Loucy (cell line): ENCODE measurements at regions not wholly inside any gene's neighbourhood (a gene's known extent, or its start where the extent isn't known, plus 50 kb on each side); places are given as distances from the start of the nearest gene placed in this dataset.

Experiments
- H2AFZ ChIP-seq: fragments of 200-600 bp; sonication (generic); 2 replicates; pipeline ENCODE4 v1.6.0; 2016; ENCODE audit warnings: antibody characterized with exemption, mild to moderate bottlenecking, low read length, moderate library complexity
- H3F3A ChIP-seq: fragments of 200-600 bp; 2 replicates; pipeline ENCODE4 v1.6.0; 2016; ENCODE audit warnings: antibody characterized with exemption, low read depth, mild to moderate bottlenecking
- H3K27me3 ChIP-seq: fragments of 200-600 bp; sonication (generic); 2 replicates; pipeline ENCODE4 v1.6.1; 2014; ENCODE audit warnings: low read length, mild to moderate bottlenecking; ENCODE audit not compliant: insufficient read depth, poor library complexity, severe bottlenecking
- H3K36me3 ChIP-seq: fragments of 200-600 bp; sonication (generic); 2 replicates; pipeline ENCODE4 v1.6.1; 2016; ENCODE audit warnings: low read length; ENCODE audit not compliant: insufficient read depth
- H3K4me1 ChIP-seq: fragments of 200-600 bp; sonication (generic); 2 replicates; pipeline ENCODE4 v1.5.1; 2014; ENCODE audit warnings: low read length, mild to moderate bottlenecking; ENCODE audit not compliant: insufficient read depth, poor library complexity, severe bottlenecking
- H3K4me2 ChIP-seq: fragments of 200-600 bp; sonication (generic); 2 replicates; pipeline ENCODE4 v1.6.0; 2014; ENCODE audit warnings: antibody characterized with exemption, low read length, low read depth, mild to moderate bottlenecking; ENCODE audit not compliant: poor library complexity, severe bottlenecking
- H3K4me3 ChIP-seq: fragments of 200-600 bp; sonication (generic); 2 replicates; pipeline ENCODE4 v1.5.1; 2014; ENCODE audit warnings: low read length, mild to moderate bottlenecking, mixed read lengths; ENCODE audit not compliant: poor library complexity, severe bottlenecking
- H3K79me2 ChIP-seq: fragments of 200-600 bp; sonication (generic); 2 replicates; pipeline ENCODE4 v1.6.1; 2014; ENCODE audit warnings: low read length; ENCODE audit not compliant: insufficient read depth
- H3K9ac ChIP-seq: fragments of 200-600 bp; sonication (generic); 2 replicates; pipeline ENCODE4 v1.6.0; 2014; ENCODE audit warnings: mild to moderate bottlenecking, low read depth, low read length, moderate library complexity; ENCODE audit not compliant: poor library complexity, severe bottlenecking
- H3K9me2 ChIP-seq: fragments of 200-600 bp; sonication (generic); replicated peaks from 2 replicates; pipeline ENCODE4 v1.6.1; 2016; ENCODE audit warnings: low read depth, low read length, mixed read lengths
- H3K9me3 ChIP-seq: fragments of 200-600 bp; sonication (generic); 2 replicates; pipeline ENCODE4 v1.6.1; 2014; ENCODE audit warnings: mild to moderate bottlenecking, antibody characterized with exemption, low read length, low read depth; ENCODE audit not compliant: insufficient read depth
- H4K20me1 ChIP-seq: fragments of 200-600 bp; sonication (generic); 2 replicates; pipeline ENCODE4 v1.6.0; 2014; ENCODE audit warnings: antibody characterized with exemption, low read length, mild to moderate bottlenecking; ENCODE audit not compliant: insufficient read depth, poor library complexity, severe bottlenecking
- CTCF ChIP-seq: fragments of 200-600 bp; sonication (generic); conservative IDR thresholded peaks from 2 replicates; pipeline ENCODE4 v1.5.1; 2014; ENCODE audit warnings: mild to moderate bottlenecking, antibody characterized with exemption, low read length
- EZH2phosphoT487 ChIP-seq: fragments of 200-600 bp; IDR thresholded peaks from 2 replicates; pipeline ENCODE4 v1.6.1; 2018; ENCODE audit warnings: antibody characterized with exemption, mild to moderate bottlenecking, moderate library complexity, borderline replicate concordance

GRCh38 chr6:114940181-114940580 is 597.4 kb upstream of the HS3ST5 start:
- H3K27me3 ChIP-seq: no peaks in the 10 kb centered on the region
- no peak overlapping the region for H2AFZ ChIP-seq
- no peaks in the 10 kb centered on the region for H3K9me3 ChIP-seq
- no peak overlapping the region for H3K9ac ChIP-seq
- no peak overlapping the region for H3K4me3 ChIP-seq
- no peaks in the 10 kb centered on the region for H4K20me1 ChIP-seq
- no peaks in the 10 kb centered on the region for H3K9me2 ChIP-seq
- H3K4me2 ChIP-seq: no peak overlapping the region
- TF ChIP-seq EZH2phosphoT487 (no peak), CTCF (no peak)
- no peaks in the 10 kb centered on the region for H3F3A ChIP-seq
- no peaks in the 10 kb centered on the region for H3K4me1 ChIP-seq
- no peaks in the 10 kb centered on the region for H3K36me3 ChIP-seq
- H3K79me2 ChIP-seq: no peaks in the 10 kb centered on the region

- no peak overlapping the region for H2AFZ ChIP-seq
- H3K9me3 ChIP-seq: no peaks in the 10 kb centered on the region
- H3F3A ChIP-seq: no peaks in the 10 kb centered on the region
- H3K4me1 ChIP-seq: no peaks in the 10 kb centered on the region
- no peaks in the 10 kb centered on the region for H3K79me2 ChIP-seq
- H3K4me2 ChIP-seq: no peak overlapping the region
- no peak overlapping the region for H3K4me3 ChIP-seq
- H4K20me1 ChIP-seq: no peaks in the 10 kb centered on the region
- H3K36me3 ChIP-seq: no peaks in the 10 kb centered on the region
- no peak overlapping the region for H3K9ac ChIP-seq
- TF ChIP-seq CTCF: no peak
- no peak for TF ChIP-seq EZH2phosphoT487
- H3K27me3 ChIP-seq: no peaks in the 10 kb centered on the region
- H3K9me2 ChIP-seq: no peaks in the 10 kb centered on the region
Observed at GRCh38 chr6:114939630-114940029, 596.8 kb upstream of the HS3ST5 start.

- H3K9ac ChIP-seq: no peak overlapping the region
- H4K20me1 ChIP-seq: no peaks in the 10 kb centered on the region
- no peak overlapping the region for H3K4me3 ChIP-seq
- H3K27me3 ChIP-seq: no peaks in the 10 kb centered on the region
- H3K79me2 ChIP-seq: no peaks in the 10 kb centered on the region
- no peak overlapping the region for H3K4me2 ChIP-seq
- H3K4me1 ChIP-seq: no peaks in the 10 kb centered on the region
- H3K9me3 ChIP-seq: no peaks in the 10 kb centered on the region; the same call in 1 of the 2 replicates
- no peak for TF ChIP-seq EZH2phosphoT487
- TF ChIP-seq CTCF: no peak
- H2AFZ ChIP-seq: no peak overlapping the region
- H3K36me3 ChIP-seq: no peaks in the 10 kb centered on the region
- no peaks in the 10 kb centered on the region for H3F3A ChIP-seq
- no peaks in the 10 kb centered on the region for H3K9me2 ChIP-seq
Observed at GRCh38 chr6:114936080-114936479, 593.3 kb upstream of the HS3ST5 start.
